ENCODE measurements at regions not wholly inside any gene's neighbourhood (a gene's known extent, or its start where the extent isn't known, plus 50 kb on each side); places are given as distances from the start of the nearest gene placed in this dataset.

DNA sequence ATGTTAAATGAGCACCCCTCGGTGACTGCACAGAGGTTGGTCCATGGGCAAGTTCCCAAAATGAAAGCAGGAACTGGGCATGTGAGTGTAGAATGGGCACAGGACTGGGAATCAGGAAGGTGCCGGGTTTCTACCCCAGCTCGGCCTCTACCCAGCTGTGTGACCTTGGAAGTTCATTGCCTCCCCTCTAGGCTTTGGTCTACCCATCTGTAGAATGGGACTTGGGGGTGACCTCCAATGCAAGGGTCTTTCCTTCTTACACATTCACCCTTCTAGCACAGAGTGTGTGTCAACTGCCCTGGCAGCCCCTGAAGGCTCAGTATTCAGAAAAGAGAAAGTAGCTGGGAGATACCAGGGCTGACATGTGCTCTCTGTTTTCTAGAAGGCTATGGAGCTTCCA lies 72.3 kb upstream of the PIAS1 start:
- TF ChIP-seq, protein P1, sequence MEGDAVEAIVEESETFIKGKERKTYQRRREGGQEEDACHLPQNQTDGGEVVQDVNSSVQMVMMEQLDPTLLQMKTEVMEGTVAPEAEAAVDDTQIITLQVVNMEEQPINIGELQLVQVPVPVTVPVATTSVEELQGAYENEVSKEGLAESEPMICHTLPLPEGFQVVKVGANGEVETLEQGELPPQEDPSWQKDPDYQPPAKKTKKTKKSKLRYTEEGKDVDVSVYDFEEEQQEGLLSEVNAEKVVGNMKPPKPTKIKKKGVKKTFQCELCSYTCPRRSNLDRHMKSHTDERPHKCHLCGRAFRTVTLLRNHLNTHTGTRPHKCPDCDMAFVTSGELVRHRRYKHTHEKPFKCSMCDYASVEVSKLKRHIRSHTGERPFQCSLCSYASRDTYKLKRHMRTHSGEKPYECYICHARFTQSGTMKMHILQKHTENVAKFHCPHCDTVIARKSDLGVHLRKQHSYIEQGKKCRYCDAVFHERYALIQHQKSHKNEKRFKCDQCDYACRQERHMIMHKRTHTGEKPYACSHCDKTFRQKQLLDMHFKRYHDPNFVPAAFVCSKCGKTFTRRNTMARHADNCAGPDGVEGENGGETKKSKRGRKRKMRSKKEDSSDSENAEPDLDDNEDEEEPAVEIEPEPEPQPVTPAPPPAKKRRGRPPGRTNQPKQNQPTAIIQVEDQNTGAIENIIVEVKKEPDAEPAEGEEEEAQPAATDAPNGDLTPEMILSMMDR (optimal IDR thresholded peaks at IDR 0.05 in 1 of 3, IDR thresholded peaks at IDR 0.05 in 1 of 3, conservative IDR thresholded peaks at IDR 0.05 in 1 of 3; ENCODE audit: extremely low read depth in 1 of 3, insufficient read depth in 2 of 3, low read length in 3 of 3) = no peak
- TF ChIP-seq EZH2 (IDR thresholded peaks at IDR 0.05; ENCODE audit: low read length) = no peak
